ENCODE measurements at regions not wholly inside any gene's neighbourhood (a gene's known extent, or its start where the extent isn't known, plus 50 kb on each side); places are given as distances from the start of the nearest gene placed in this dataset.

- ChIA-PET CTCF (no interaction called here), POLR2A (interaction anchor here (0.8 kb wide), 1 partner anchor 10 kb away, joined by 3 read pairs; no protein-coding TSS in a partner anchor)
- no peaks in the 10 kb centered on the region for H3K4me1 Mint-ChIP-seq (ENCODE audit: low read depth)
- no peaks in the 10 kb centered on the region for H3K27me3 Mint-ChIP-seq
- H3K9me3 Mint-ChIP-seq: no peaks in the 10 kb centered on the region
- intact Hi-C loops (cut with micrococcal nuclease): no loop called here
- no peak for DNase-seq
- no peak overlapping the region for H3K27ac Mint-ChIP-seq
- H3K36me3 Mint-ChIP-seq (ENCODE audit: low read depth): no peaks in the 10 kb centered on the region
- no peak for TF ChIP-seq CTCF (IDR thresholded peaks at IDR 0.05)
- no peak for ATAC-seq
- no peak overlapping the region for H3K4me3 Mint-ChIP-seq
These were observed 59.6 kb downstream of the OLIG3 start for GRCh38 chr6:137434640-137435039.

- ATAC-seq (no peak), DNase-seq (no peak)
- CTCF ChIA-PET: no interaction called here
- Mint-ChIP-seq H3K27me3 (no peaks in the 10 kb centered on the region), H3K4me1 (ENCODE audit: low read depth) (no peaks in the 10 kb centered on the region), H3K36me3 (ENCODE audit: low read depth) (no peaks in the 10 kb centered on the region), H3K27ac (no peak overlapping the region), H3K4me3 (no peak overlapping the region), H3K9me3 (no peaks in the 10 kb centered on the region)
- POLR2A ChIA-PET: no interaction called here
- TF ChIP-seq CTCF (IDR thresholded peaks at IDR 0.05): no peak
- intact Hi-C loops (cut with micrococcal nuclease): no loop called here
These were observed 62.1 kb downstream of the OLIG3 start for GRCh38 chr6:137432054-137432611.

- Mint-ChIP-seq H3K4me3 (no peak overlapping the region), H3K27ac (no peak overlapping the region), H3K9me3 (no peaks in the 10 kb centered on the region), H3K36me3 (ENCODE audit: low read depth) (no peaks in the 10 kb centered on the region), H3K27me3 (no peaks in the 10 kb centered on the region), H3K4me1 (ENCODE audit: low read depth) (peaks cover 1% of the 10 kb centered on the region)
- intact Hi-C loops (cut with micrococcal nuclease): no loop called here
- DNase-seq (no peak), ATAC-seq (no peak)
- POLR2A ChIA-PET: no interaction called here
- no peak for TF ChIP-seq CTCF (IDR thresholded peaks at IDR 0.05)
- CTCF ChIA-PET: no interaction called here
These were observed 63.2 kb downstream of the OLIG3 start for GRCh38 chr6:137430954-137431353.

GRCh38 chr6:137427656-137428290 is 66.4 kb downstream of the OLIG3 start:
- ChIA-PET CTCF (interaction anchor here (1.1 to 1.2 kb wide), 2 partner anchors 13 to 162 kb away, joined by 3 read pairs; no protein-coding TSS in a partner anchor), POLR2A (no interaction called here)
- H3K27ac Mint-ChIP-seq: no peak overlapping the region
- H3K36me3 Mint-ChIP-seq (ENCODE audit: low read depth): no peaks in the 10 kb centered on the region
- no peaks in the 10 kb centered on the region for H3K27me3 Mint-ChIP-seq
- no peaks in the 10 kb centered on the region for H3K9me3 Mint-ChIP-seq
- H3K4me1 Mint-ChIP-seq (ENCODE audit: low read depth): peaks cover 22% of the 10 kb centered on the region
- TF ChIP-seq CTCF (IDR thresholded peaks at IDR 0.05): no peak
- DNase-seq (no peak), ATAC-seq (no peak)
- intact Hi-C loops (cut with micrococcal nuclease): no loop called here
- no peak overlapping the region for H3K4me3 Mint-ChIP-seq

GRCh38 chr6:137426007-137426689 is 68.0 kb downstream of the OLIG3 start:
- no peaks in the 10 kb centered on the region for H3K9me3 Mint-ChIP-seq
- H3K36me3 Mint-ChIP-seq (ENCODE audit: low read depth): no peaks in the 10 kb centered on the region
- H3K27me3 Mint-ChIP-seq: no peaks in the 10 kb centered on the region
- TF ChIP-seq CTCF (IDR thresholded peaks at IDR 0.05): no peak
- no peak for ATAC-seq
- H3K4me3 Mint-ChIP-seq: no peak overlapping the region
- ChIA-PET CTCF (interaction anchor here (1.2 kb wide), 1 partner anchor 11 kb away, joined by 5 read pairs; no protein-coding TSS in a partner anchor), POLR2A (no interaction called here)
- intact Hi-C loops (cut with micrococcal nuclease): no loop called here
- no peak overlapping the region for H3K27ac Mint-ChIP-seq
- DNase-seq: no peak
- peaks cover 22% of the 10 kb centered on the region for H3K4me1 Mint-ChIP-seq (ENCODE audit: low read depth)
